ENCODE measurements at regions not wholly inside any gene's neighbourhood (a gene's known extent, or its start where the extent isn't known, plus 50 kb on each side); places are given as distances from the start of the nearest gene placed in this dataset.

GRCh38 chr11:92846491-92847125 is 122.8 kb upstream of the MTNR1B start:
- no peak for DNase-seq

- no peak for DNase-seq
These were observed 120.9 kb upstream of the MTNR1B start for GRCh38 chr11:92848578-92848977.

- no peak for DNase-seq
These were observed 119.1 kb upstream of the MTNR1B start for GRCh38 chr11:92850296-92850826.

GRCh38 chr11:92852229-92852628 is 117.2 kb upstream of the MTNR1B start:
- no peak for DNase-seq

GRCh38 chr11:92852946-92853345 is 116.5 kb upstream of the MTNR1B start:
- DNase-seq, result no peak

GRCh38 chr11:92854162-92854561 is 115.3 kb upstream of the MTNR1B start:
- no peak for DNase-seq

- no peak for DNase-seq
These were observed 114.5 kb upstream of the MTNR1B start for GRCh38 chr11:92854952-92855351.

- no peak for DNase-seq
These were observed 113.6 kb upstream of the MTNR1B start for GRCh38 chr11:92855607-92856405.

GRCh38 chr11:92857407-92857806 is 112.0 kb upstream of the MTNR1B start:
- DNase-seq, result no peak

GRCh38 chr11:92859156-92859690 is 110.2 kb upstream of the MTNR1B start:
- DNase-seq, result no peak

GRCh38 chr11:92861634-92862033 is 107.8 kb upstream of the MTNR1B start:
- DNase-seq, result no peak

GRCh38 chr11:92865352-92865751 is 104.1 kb upstream of the MTNR1B start:
- no peak for DNase-seq

GRCh38 chr11:92866679-92867282 is 102.7 kb upstream of the MTNR1B start:
- no peak for DNase-seq

- DNase-seq, result no peak
These were observed 101.4 kb upstream of the MTNR1B start for GRCh38 chr11:92867913-92868619.

- no peak for DNase-seq
These were observed 99.7 kb upstream of the MTNR1B start for GRCh38 chr11:92869716-92870115.

- no peak for DNase-seq
These were observed 99.1 kb upstream of the MTNR1B start for GRCh38 chr11:92870196-92870832.

GRCh38 chr11:92873551-92873950 is 95.9 kb upstream of the MTNR1B start:
- DNase-seq, result no peak

- no peak for DNase-seq
These were observed 94.0 kb upstream of the MTNR1B start for GRCh38 chr11:92875473-92875872.

- DNase-seq, result no peak
These were observed 90.4 kb upstream of the MTNR1B start for GRCh38 chr11:92879086-92879485.

- DNase-seq, result no peak
These were observed 89.1 kb upstream of the MTNR1B start for GRCh38 chr11:92880381-92880780.

- no peak for DNase-seq
These were observed 87.5 kb upstream of the MTNR1B start for GRCh38 chr11:92881940-92882450.

Measured in GDM1 (cell line).